ENCODE measurements at regions not wholly inside any gene's neighbourhood (a gene's known extent, or its start where the extent isn't known, plus 50 kb on each side); places are given as distances from the start of the nearest gene placed in this dataset.

GRCh38 chr7:17581301-17581700 is 282.8 kb downstream of the AHR start:
- no peak for TF ChIP-seq POLR2AphosphoS5 (IDR thresholded peaks at IDR 0.05; ENCODE audit: low read depth, low read length)
- no peak for TF ChIP-seq POLR2A (IDR thresholded peaks at IDR 0.05; ENCODE audit: low read depth, low read length)
- TF ChIP-seq TAF1 (IDR thresholded peaks at IDR 0.05; ENCODE audit: low read depth, low read length): no peak
- no peak for TF ChIP-seq SPI1 (IDR thresholded peaks at IDR 0.05; ENCODE audit: low read depth, low read length)
